Dedifferentiated amniotic fluid mesenchymal stem cell (primary cell): ENCODE measurements at regions not wholly inside any gene's neighbourhood (a gene's known extent, or its start where the extent isn't known, plus 50 kb on each side); places are given as distances from the start of the nearest gene placed in this dataset.

Experiments
- DNase-seq: peaks from one replicate; pipeline ENCODE4 v3.0.0-alpha.2; 2016; ENCODE audit errors: extremely low spot score

DNA sequence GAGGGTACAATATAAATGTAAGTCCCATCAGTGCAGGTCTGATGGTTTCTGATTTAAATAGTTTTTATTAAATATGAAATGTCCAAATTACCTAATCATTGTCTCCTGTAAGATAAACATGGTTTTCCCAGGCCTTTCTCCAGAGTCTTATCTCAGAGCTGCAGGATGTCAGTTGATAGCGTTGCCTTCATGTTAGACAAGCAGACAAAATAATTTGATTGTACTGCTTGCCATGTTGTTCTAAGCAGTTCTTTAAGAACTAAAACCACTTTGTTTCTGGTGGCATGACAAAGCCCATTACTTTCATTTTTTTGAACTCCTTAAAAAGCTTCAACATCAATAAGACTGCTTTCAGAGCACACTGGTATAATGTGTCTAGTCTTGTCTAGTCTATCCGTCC lies 1073.5 kb downstream of the MAT2B start:
- DNase-seq = no peak

DNA sequence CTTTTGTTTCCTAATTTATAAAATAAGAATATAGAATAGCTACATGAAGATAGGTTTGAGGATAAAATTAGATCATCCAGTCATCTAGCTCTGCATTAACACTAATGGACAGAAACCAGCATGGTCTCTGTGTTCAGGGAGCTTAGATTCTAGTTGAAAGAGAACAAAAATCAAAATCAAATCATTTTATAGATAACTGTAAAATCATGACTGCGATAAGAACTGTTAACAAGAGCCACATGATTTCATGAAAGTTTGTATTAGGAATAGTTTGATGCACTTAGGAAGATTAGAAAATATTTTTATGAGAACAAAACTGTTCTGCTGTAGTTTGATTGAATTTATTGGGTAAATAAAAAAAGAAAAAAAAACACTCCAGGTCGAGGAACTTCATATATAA lies 1074.7 kb downstream of the MAT2B start:
- DNase-seq = no peak

DNA sequence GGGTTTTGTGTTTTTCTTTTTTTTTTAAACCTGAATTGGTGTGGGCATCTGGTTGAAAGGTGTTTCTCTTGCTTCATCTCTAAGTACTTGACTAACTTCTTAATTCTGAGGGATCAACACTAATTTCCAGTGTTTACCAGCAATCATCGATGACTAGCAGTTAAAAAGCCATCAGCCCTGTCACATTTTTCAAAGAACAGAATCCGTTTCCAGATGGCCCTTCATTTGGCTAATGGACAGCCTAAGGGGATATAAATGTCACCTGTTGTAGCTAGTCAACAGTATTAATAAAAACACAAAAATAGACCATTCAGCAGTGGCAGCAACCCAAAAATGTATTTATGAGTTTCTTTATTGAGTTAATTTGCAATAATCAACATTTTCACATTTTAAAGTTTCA lies 1076.5 kb downstream of the MAT2B start:
- DNase-seq = no peak

DNA sequence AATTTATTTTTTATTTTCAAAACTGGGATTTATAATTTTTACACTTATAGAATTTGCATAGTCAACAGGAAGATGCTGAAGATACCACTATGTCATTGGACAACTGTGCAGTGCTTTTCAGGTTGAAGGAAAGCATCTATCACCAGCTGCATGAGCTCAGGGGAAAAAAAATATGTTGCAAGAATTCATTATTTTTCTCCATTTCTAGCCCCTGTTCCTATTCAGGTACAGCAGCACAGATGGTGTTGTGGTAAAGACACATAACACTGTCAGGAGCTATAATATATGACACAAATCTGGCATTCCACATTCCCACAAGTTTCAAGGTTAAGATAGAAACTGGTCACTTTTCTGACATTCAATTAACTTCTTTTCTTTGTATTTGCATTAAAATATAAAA lies 1088.6 kb downstream of the MAT2B start:
- DNase-seq = no peak

DNA sequence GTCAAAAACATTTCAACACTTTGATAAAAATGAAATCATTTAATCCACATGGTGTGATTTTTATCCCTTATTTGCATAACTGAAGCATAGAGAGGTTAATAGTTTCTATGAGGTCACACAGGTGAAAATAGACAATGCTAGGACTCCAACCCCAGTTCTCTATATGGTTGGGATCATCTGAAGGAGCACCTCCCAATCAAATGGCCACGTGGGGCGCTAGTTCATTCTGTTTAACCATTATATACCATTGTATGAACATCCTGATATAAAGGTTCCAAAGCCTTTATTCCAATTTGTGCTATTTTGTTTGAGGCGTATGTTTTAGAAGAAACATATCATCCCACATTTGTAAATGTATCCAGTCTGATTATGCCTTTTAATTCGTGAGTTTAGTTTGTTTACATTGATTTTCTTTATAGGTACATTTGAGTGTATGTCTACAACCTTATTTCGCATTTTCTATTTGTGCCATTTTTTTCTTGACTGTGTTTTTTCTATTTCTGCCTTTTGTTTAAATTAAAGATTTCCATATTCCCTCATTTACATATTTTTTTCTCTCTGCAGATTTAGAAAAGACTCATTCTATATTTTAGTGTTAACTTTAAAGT lies 1092.0 kb downstream of the MAT2B start:
- DNase-seq = no peak

DNA sequence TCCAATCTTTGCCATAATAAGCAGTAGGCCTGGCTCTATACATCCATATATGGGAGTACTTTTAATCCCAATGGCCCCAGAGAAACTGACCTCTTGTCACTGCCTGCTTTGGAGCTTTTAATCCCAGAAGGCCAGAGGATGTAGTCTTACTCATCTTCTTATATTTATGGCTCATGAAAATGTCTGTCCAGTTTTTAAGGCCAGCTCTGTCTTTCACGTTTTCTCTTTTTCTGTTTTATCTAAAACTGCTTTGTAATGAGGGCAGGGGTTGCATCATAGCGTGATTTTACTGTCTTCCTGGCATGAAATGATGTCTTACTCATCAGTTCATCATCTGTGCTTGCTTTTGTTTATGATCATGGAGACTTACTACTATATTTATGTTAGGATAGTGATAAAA lies 1094.9 kb downstream of the MAT2B start:
- DNase-seq = peak; percentile 54

DNA sequence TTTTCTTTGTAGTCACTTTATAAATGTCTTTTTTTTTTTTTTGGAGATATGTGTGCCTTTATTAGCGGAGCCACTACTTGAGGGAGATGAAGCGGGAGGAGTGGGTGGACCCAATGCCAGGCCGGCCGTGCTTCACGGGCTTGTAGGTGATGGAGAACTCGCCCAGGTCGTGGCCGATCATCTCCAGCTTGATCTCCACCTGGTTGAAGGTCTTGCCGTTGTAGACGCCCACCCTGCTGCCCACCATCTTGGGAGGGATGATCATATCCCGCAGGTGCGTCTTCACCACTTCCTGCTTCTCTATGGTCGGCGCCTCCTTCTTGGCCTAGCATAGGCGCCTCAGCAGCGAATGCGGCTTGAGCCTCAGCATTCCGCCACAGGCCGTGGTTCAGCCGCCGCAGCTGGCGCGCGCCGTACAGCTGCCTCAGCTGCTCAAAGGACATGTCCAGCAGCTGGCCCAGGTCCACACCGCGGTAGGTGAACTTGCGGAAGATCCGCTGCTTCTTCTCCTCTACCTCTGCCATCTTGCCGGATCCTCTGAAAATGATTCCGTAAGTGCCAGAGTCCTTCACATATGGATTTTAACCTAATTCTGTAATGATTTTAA lies 1095.6 kb downstream of the MAT2B start:
- DNase-seq = no peak

DNA sequence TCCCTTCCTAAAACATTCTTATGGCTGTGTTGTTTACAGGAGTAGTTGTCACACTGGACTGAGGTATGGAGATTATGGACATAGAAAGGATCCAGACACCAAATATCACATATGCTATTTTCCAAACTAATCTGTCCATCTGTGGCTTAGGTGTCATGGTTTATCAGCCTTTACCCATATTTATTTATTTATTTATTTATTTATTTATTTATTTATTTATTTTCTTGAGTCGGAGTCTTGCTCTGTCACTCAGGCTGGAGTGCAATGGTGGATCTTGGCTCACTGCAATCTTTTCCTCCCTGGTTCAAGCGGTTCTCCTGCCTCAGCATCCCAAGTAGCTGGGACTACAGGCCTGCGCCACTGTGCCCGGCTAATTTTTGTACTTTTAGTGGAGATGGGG lies 1103.1 kb downstream of the MAT2B start:
- DNase-seq = no peak

DNA sequence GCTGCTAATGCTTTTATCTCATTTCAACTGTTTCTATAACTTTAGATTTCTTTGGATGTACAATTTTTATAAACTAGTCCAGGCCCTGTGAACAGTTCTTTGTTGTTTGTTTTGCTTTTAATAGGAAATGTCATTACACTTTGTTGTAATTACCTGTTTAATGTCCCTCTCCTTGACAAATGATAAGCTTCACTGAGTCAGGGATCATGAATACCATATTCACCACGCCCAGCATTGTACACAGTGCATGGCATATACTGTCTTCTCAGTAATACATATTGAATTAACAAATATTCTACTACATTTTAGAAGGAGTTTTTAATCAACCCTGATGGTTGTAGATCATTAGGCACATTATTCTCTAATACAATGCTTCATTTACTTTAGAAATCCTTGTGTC lies 1105.0 kb downstream of the MAT2B start:
- no peak for DNase-seq

DNA sequence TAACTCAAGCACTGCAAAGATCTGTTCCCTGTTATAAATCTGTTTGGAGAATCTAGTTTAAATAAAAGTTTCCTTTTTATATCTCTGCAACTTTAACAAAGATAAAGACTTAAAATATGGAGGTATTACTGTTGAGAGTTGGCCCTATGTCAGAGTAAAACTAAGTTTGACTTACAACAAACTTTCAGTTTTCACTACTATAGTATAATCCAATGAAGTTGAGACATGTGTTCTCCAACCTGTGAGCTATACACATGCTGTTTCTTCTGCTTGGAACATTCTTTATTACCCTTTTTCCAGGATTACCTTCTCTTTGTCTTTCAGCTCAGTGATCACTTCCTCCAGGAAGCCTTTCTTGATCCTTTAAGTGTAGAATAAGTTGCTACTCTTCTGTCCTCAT lies 1109.3 kb downstream of the MAT2B start:
- no peak for DNase-seq

DNA sequence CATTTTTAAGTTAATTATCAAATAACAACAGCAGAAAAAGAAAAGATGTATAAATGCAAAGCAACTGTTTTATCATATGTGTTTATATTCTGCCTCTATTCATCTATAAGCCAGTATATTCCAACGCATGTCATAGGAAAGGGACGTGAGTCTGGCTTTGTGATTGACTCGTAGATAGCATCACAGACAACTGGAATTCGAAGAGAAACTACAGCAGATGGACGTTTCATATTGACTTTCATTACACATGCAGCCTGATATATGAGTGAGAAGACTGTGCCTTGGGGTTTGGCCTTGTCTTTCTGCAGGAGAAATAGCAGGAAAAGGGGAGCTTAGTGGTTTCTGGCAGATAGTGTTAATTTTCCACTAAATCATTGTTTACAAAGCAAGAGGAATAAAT lies 1111.9 kb downstream of the MAT2B start:
- DNase-seq = no peak

DNA sequence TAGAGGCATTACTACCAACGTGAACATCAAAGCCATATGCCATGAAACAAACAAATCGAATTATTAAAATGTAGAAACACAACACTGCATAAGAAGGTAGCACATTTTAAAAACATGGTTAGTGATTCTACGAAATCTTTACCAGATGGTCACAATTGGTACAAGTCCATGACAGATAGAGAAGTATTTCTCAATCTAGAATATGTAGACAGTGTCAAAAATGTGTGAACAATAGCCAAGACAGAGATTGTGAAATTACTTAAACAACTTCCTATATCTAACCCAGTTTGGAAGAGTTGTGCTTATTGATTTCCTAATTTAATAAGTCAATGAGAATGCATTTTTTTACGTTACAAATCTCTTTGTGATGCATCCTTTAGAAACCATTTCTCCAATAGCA lies 1121.6 kb downstream of the MAT2B start:
- no peak for DNase-seq

DNA sequence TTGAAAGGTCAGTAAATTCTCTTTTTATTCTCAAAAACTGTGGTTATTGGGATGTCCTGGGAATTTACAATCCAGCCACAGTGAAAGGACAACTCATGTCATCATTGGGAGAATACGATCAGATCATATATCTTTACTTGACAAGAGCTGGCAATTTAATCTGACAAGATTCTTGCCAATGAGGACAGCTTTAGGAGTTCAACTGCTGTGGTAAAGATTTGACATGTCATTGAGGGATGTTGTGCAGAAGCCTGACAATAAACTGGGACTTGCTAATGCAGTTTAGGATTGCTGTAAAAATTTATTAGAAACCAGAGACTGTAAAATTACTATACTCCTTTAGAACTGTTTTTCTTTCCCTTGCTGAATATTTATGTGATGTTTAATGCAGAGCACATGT lies 1131.0 kb downstream of the MAT2B start:
- DNase-seq = no peak

DNA sequence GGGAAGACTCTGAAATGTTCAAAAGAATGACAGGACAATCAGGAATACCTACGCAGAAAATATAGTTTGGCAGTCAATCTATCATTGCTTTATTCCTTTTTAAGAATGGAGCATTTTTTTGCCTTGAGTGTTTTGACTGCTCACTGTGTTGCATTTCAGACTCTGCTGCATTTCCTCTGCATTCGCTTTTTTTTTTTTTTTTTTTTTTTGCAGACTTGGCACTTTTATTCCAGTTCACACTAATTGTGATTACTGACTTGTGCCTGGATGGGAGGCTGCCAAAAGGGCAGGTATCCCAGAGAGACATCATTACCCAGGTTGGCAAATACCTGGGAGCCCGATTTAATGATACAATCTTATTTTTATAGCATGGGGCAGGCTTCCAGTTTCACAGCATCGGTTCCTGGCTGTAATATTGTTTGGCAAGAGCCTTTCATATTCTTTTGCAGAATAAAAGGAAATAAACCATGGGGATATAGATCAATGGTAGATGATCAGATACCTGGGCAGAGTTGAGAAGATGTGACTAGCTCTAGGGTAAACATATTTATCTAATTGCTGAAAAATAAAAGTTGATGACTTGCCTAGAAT lies 1132.6 kb downstream of the MAT2B start:
- DNase-seq = no peak

DNA sequence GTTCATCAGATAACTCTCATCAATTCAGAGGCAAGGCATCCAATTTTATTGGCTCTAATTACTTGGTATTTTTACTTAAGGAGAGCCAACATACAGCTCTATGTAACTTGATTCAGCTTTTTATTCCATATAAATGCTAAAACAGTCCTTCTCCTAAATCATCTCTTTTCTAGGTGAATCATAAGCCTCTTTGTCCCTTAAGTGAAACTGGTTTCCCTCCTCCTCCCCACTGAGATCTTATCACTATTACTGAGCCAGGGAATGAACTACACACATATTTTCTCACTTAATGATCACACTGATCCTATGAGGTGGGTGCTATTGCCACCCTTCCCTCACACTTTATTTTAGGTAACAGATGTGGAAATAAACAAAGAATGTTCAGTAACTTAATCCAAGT lies 1143.8 kb downstream of the MAT2B start:
- no peak for DNase-seq

DNA sequence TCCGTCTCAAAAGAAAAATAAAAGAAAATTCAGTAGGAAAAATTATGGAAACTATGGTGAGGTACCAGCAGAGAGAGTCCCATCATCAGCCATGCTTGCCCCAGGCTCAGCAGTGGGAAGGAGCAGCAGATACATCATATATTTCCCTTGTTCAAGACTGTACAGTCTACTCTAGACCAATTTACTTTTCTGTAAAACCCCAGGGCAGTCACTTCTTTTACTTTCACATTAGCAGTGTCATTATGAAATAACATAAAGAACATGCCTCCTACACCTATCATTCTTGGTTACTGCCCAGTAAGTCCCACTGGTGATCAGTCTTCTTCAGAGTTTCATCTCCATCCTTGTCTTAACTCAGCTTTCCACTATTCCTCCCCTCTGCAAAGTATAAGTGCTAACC lies 1145.0 kb downstream of the MAT2B start:
- no peak for DNase-seq

DNA sequence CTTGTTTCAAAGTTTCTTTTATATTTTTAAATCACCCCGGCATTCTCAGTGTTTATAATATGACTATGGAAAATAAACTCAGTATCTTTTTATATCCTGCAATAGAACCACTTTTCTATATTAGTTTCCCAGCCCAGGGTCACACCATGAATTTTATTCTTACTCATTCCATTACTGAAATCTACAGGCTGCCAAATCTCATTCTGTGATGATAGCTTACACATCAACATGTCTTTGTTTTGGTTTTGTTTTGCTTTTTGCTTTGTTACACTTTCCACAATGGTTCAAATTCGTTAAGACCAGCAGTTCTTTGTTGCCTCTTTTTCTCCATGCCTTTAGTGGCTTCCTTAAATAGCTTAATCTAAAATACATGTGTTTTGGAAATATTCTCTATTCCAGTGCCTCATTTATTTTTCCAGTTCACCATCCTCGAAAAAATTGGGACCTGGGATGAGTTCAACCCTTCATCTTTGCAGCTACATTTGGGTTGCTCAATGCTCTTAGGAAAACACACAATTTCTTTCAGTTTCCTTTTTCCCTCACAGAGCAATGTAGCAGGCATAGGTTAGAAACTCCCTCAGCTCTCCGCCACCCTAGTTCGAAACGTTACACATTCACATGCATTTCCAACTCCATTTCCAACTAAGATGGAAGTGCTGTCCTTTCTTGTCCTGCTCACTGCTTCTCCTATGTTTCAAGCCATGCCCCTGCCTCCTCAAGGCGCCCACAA lies 1146.3 kb downstream of the MAT2B start:
- no peak for DNase-seq

DNA sequence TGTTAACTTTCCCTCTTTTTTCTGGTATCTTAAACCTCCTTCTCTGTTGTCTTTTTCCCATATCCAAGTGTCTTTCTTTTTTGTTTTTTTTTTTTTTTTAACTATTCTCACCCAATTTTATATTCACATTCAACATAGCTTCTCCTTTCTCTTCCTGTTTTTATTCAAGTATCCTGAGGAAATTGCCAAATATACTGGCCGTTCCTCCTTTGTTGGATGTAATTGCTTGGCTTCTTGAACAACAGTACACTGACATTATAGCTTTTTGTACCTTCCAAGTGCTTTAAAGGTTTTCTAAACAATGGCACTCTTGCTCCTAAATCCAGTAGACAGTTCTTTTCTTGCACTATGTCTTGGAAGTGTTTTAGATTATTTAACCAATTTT lies 1146.8 kb downstream of the MAT2B start:
- no peak for DNase-seq

DNA sequence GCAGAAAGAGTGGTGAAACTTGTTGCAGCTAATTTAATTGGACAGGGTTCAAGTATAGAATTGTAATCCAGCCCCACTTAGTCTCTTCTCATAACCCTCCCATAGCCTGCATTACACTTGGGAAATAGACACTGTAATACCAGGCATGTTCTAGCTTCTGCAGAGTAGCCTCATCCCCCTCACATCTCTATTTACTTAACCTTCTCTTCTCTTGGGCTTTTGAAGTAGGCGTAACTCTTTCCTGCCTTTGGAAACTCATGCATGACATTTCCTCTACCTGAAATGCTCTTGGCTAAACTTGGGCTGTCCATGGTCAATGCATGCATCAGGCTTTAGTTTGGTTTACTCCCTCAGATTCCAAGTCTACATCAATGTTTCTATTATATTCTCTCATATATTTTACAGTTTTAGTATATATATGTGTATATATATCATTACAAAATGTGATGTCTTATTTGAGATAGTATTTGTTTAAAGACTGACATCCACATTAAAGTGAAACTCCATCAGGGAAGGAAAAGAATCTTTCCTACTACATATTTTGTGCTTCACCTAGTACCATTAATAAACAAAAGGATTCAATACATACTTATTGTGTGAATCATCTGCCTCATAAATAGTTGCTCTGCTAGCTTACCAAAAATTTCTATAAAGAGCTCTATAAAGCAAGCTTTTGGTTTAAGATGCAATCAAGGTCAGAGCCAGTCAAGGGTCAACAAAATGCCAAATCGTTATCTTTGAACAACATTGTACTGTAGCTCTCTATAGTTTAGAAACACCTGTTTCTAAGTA lies 1158.0 kb downstream of the MAT2B start:
- DNase-seq = no peak

DNA sequence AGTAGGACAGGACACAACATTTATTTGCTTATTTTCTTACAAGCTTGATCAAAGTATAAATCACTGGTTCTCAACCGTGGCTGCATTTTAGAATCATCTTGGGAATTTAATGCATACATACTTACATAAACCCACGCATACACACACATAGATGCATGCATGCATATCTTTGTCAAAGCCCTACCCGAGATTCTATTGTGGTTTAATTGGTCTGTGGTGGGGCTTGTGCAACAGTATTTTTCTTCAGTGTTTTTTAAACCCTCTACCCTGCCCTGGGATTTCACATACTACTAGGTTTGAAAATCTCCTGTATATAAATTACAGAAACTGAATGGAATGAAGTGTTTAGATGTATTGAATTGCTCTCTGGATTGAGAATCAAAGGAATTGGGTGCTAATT lies 1166.2 kb downstream of the MAT2B start:
- DNase-seq = no peak

DNA sequence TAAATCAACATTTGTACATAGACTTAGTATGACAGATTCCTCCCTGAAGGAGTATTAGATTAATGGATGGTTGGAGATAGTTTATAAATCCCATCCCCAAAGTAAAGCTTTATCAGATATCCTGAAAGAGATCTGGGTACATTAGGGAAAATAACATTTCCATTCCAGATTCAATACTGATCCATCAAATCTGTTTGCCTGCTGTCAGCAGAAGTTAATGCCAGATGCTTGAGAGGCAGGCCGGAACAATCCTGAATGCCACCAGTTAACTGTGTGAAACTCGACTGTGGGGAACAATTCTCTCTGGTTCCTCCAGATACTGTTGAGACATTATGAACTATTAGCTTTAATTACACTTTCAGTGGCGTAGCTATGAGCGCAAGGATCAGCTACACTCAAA lies 1166.8 kb downstream of the MAT2B start:
- no peak for DNase-seq

DNA sequence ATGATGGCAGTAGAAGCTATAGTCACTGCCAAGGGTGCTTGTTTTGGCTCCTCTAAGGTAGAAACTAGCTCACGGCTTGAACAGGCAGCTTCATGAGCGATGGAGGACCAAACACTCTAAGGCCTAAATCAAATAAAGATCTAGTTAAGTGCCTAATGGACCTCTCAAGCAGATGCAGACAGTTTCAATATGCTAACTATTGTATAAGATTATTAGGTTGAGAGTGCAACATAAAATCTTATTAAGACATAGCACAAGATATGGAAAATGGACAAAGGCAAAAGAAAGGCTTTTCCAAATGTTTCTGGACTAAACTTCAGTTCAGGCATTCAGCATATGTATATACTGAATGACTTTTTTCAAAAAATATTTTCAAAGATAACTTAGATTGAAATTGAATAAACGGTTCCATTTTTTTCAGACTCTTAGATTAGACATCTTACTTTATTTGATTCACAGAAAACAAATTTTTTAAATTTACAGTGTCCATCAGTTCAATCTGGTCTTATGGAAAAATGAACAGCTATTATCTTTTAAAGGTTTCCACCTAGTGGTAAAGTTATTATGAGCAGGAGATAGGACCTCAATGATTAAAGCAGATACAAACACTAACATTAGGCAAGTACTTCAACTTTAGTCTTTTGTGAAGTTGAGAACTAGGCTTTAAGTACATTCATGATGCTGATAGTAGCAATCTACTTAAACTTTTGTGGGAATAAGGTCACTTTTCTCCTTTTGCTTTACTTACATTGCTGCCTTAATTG lies 1167.7 kb downstream of the MAT2B start:
- DNase-seq = no peak
